Heart left ventricle (tissue), 16 donors: ENCODE measurements at regions not wholly inside any gene's neighbourhood (a gene's known extent, or its start where the extent isn't known, plus 50 kb on each side); places are given as distances from the start of the nearest gene placed in this dataset.

Experiments used
- ATAC-seq, 4 donors: fragments of 200-7000 bp; cut with Tn5 transposase; one replicate each; pipeline ENCODE4 v1.9.1; 2020 to 2022; ENCODE audit warnings: moderate library complexity in 4 of 4, mild to moderate bottlenecking in 3 of 4, moderate number of reproducible peaks in 1 of 4
- DNase-seq, 5 donors: peaks; one replicate each; pipeline ENCODE4 v3.0.0-alpha.2; 2020
- H3K27ac ChIP-seq, 12 donors: fragments of 200-600 bp; sonication (generic) in 4 of 12; one replicate each; pipeline versions ENCODE4 v1.5.0 to v1.8.0; 2016 to 2022; ENCODE audit warnings: mild to moderate bottlenecking in 2 of 12
- H3K27me3 ChIP-seq, 9 donors: fragments of 200-600 bp; sonication (generic) in 2 of 9; one replicate each; pipeline versions ENCODE4 v1.5.1 to v1.8.0; 2016 to 2022; ENCODE audit warnings: mild to moderate bottlenecking in 3 of 9
- H3K36me3 ChIP-seq, 9 donors: fragments of 200-600 bp; sonication (generic) in 2 of 9; one replicate each; pipeline versions ENCODE4 v1.5.0 to v1.8.0; 2018 to 2022; ENCODE audit warnings: mild to moderate bottlenecking in 2 of 9
- H3K4me1 ChIP-seq, 12 donors: fragments of 200-600 bp; sonication (generic) in 4 of 12; one replicate each; pipeline versions ENCODE4 v1.5.0 to v1.8.0; 2016 to 2022; ENCODE audit warnings: mild to moderate bottlenecking in 3 of 12
- H3K4me3 ChIP-seq, 12 donors: fragments of 200-600 bp; sonication (generic) in 4 of 12; one replicate each; pipeline versions ENCODE4 v1.5.0 to v1.8.0; 2017 to 2022; ENCODE audit warnings: mild to moderate bottlenecking in 9 of 12, moderate library complexity in 4 of 12
- H3K9me3 ChIP-seq, 12 donors: fragments of 200-600 bp; sonication (generic) in 4 of 12; one replicate each; pipeline versions ENCODE4 v1.5.0 to v1.8.0; 2016 to 2022; ENCODE audit warnings: mild to moderate bottlenecking in 1 of 12
- CTCF ChIP-seq, 12 donors: fragments of 200-600 bp; sonication (generic) in 4 of 12; IDR thresholded peaks; one replicate each; pipeline versions ENCODE4 v1.5.0 to v1.8.0; 2018 to 2022; ENCODE audit warnings: antibody characterized with exemption in 12 of 12, mild to moderate bottlenecking in 5 of 12
- POLR2A ChIP-seq, 2 donors: fragments of 450-650 bp; IDR thresholded peaks; one replicate each; pipeline ENCODE4 v1.6.1; 2017; ENCODE audit warnings: antibody characterized with exemption in 2 of 2, mild to moderate bottlenecking in 2 of 2, moderate library complexity in 2 of 2
- whole genome bisulfite sequencing, 4 donors: extraction: QIAGEN DNeasy Blood & Tissue Kit in 2 of 4; methylation state at CpG; one replicate each; pipeline versions ENCODE4 v1.1.5 to v1.1.7; 2013 to 2018; 5-methylcytosine and 5-hydroxymethylcytosine counted together
- intact Hi-C, 10 donors: fragments of 100-400 bp; cut with DNase I; formaldehyde crosslinking; loops; one replicate each; pipeline versions ENCODE4 v1.11.1 to v1.14.2; 2022
- donor health status: ischemic (EF 13 %, LVEDD 7.1; RV severe dilation, severe dysfunction).
- donor health status: healthy with polysubstance abuse.
- donor health status: DM: no; HTN: yes; CAD: no.
- donor health status: DM: no; HTN: no; CAD: no.
- donor health status: ischemic (EF 25% LVEDD 6.9; RV normal size, moderate dysfunction).
- donor health status: ischemic (EF 25% LVEDD 5.7; RV mildly dilated, moderate dysfunction).
- donor health status: healthy.
- donor health status: DM: yes; HTN: yes; CAD: no.
- donor health status: ischemic (EF 35%, LVEDD 5.7; RV mildly dilated, moderate dysfunction).
- donor health status: nonischemic (EF 11% LVEDD 7.7; RV severe dilation, severe dysfunction).
- donor health status: DM: yes; HTN: yes; CAD: no.
- donor health status: PGD.
- donor health status: ischemic (EF 29% LVEDD 5.4; RV normal size, mild dysfunction).
- donor health status: nonischemic (EF 23%, LVEDD 6.1; RV moderate dilation, normal function).

- WGBS, 4 donors = 89 to 91% (median 89%) methylated on average over 12 of the region's 12 CpGs
- Histone ChIP-seq H3K4me1 (peaks cover 0 to 19% (median 8%) of the 10 kb centered on the region in 12 donors), H3K4me3 (no peak overlapping the region), H3K27ac (no peak overlapping the region), H3K9me3 (no peaks in the 10 kb centered on the region), H3K27me3 (peaks cover 0 to 33% (median 2%) of the 10 kb centered on the region in 9 donors), H3K36me3 (no peaks in the 10 kb centered on the region)
- DNase-seq (no peak), ATAC-seq (no peak)
- intact Hi-C loops = loop anchor here in 2 of 10 donors (5.0 kb wide), 2 partner anchors 57 to 67 kb away; no protein-coding TSS in a partner anchor
- TF ChIP-seq CTCF (IDR thresholded peaks at IDR 0.05) = no peak
- TF ChIP-seq POLR2A (IDR thresholded peaks at IDR 0.05) = no peak
Measured at GRCh38 chr3:193795062-193795690, 202.2 kb downstream of the OPA1 start.

GRCh38 chr3:193796089-193796488 is 203.1 kb downstream of the OPA1 start:
- 95 to 98% (median 97%) methylated on average over 10 of the region's 10 CpGs for WGBS, 4 donors
- no peak overlapping the region for H3K27ac ChIP-seq
- intact Hi-C loops = loop anchor here in 2 of 10 donors (5.0 kb wide), 2 partner anchors 56 to 66 kb away; no protein-coding TSS in a partner anchor
- H3K4me3 ChIP-seq = no peak overlapping the region
- no peaks in the 10 kb centered on the region for H3K36me3 ChIP-seq
- ATAC-seq (no peak), DNase-seq (no peak)
- H3K4me1 ChIP-seq = peaks cover 0 to 26% (median 8%) of the 10 kb centered on the region in 12 donors
- H3K27me3 ChIP-seq = peaks cover 0 to 25% (median 0%) of the 10 kb centered on the region in 9 donors
- no peak for TF ChIP-seq CTCF (IDR thresholded peaks at IDR 0.05)
- no peak for TF ChIP-seq POLR2A (IDR thresholded peaks at IDR 0.05)
- H3K9me3 ChIP-seq = no peaks in the 10 kb centered on the region

GRCh38 chr3:193797566-193797965 is 204.6 kb downstream of the OPA1 start:
- Histone ChIP-seq H3K36me3 (no peaks in the 10 kb centered on the region), H3K9me3 (no peaks in the 10 kb centered on the region), H3K4me3 (no peak overlapping the region), H3K27me3 (peaks cover 0 to 10% (median 0%) of the 10 kb centered on the region in 9 donors), H3K27ac (no peak overlapping the region), H3K4me1 (peaks cover 0 to 26% (median 8%) of the 10 kb centered on the region in 12 donors)
- no peak for ATAC-seq
- 79 to 87% (median 83%) methylated on average over 5 of the region's 5 CpGs for WGBS, 4 donors
- no peak for TF ChIP-seq POLR2A (IDR thresholded peaks at IDR 0.05)
- no peak for TF ChIP-seq CTCF (IDR thresholded peaks at IDR 0.05)
- intact Hi-C loops = loop anchor here in 2 of 10 donors (5.0 kb wide), 2 partner anchors 55 to 65 kb away; no protein-coding TSS in a partner anchor
- DNase-seq = no peak

GRCh38 chr3:193798051-193798450 is 205.0 kb downstream of the OPA1 start:
- ATAC-seq = peak in 3 of 4 donors; percentile 10 to 71 (median 40)

More at GRCh38 chr3:193798051-193798450, 205.0 kb downstream of the OPA1 start:
- WGBS, 4 donors = 54 to 76% (median 69%) methylated on average over 4 of the region's 4 CpGs
- TF ChIP-seq POLR2A (IDR thresholded peaks at IDR 0.05) (no peak), CTCF (IDR thresholded peaks at IDR 0.05) (no peak)
- H3K4me1 ChIP-seq = peaks cover 0 to 26% (median 8%) of the 10 kb centered on the region in 12 donors
- no peak overlapping the region for H3K4me3 ChIP-seq
- DNase-seq = no peak
- H3K36me3 ChIP-seq = no peaks in the 10 kb centered on the region
- no peaks in the 10 kb centered on the region for H3K9me3 ChIP-seq
- H3K27me3 ChIP-seq = peaks cover 0 to 5% (median 0%) of the 10 kb centered on the region in 9 donors
- intact Hi-C loops = loop anchor here in 2 of 10 donors (5.0 kb wide), 2 partner anchors 54 to 64 kb away; no protein-coding TSS in a partner anchor
- H3K27ac ChIP-seq = no peak overlapping the region
